CD4-positive, alpha-beta memory T cell (primary cell): ENCODE measurements at regions not wholly inside any gene's neighbourhood (a gene's known extent, or its start where the extent isn't known, plus 50 kb on each side); places are given as distances from the start of the nearest gene placed in this dataset.
"Not testable (repeated sequence)": the region's sequence is repeated elsewhere in the genome, so short reads cannot be mapped to it uniquely, and the experiment has no call there.

Source experiments
- CTCF ChIA-PET: fragments of 350-600 bp; sonication (Branson Sonifier 250); formaldehyde crosslinking; loops from one replicate; lab custom pipeline; 2021; ENCODE audit warnings: inconsistent platforms; ENCODE audit not compliant: partially characterized antibody; lab: Charles Lee
- POLR2A ChIA-PET: fragments of 350-600 bp; sonication (Branson Sonifier 250); formaldehyde crosslinking; loops from one replicate; lab custom pipeline; 2021; ENCODE audit not compliant: partially characterized antibody; lab: Charles Lee
- DNase-seq, 5 donors: peaks; one replicate each; pipeline versions ENCODE4 v3.0.0 to v3.0.0-alpha.2; 2020 to 2022; ENCODE audit warnings: mixed read lengths in 1 of 5
- H3K27ac ChIP-seq: one replicate; pipeline ENCODE4 v1.7.0; 2013; ENCODE audit warnings: low read depth, low read length
- H3K27me3 ChIP-seq: 2 replicates; pipeline ENCODE4 v1.7.0; 2013; ENCODE audit warnings: mild to moderate bottlenecking, low read length, moderate library complexity; ENCODE audit not compliant: insufficient read depth
- H3K36me3 ChIP-seq: 2 replicates; pipeline ENCODE4 v1.7.0; 2013; ENCODE audit warnings: mild to moderate bottlenecking, low read length, moderate library complexity; ENCODE audit not compliant: insufficient read depth
- H3K4me1 ChIP-seq: 2 replicates; pipeline ENCODE4 v1.7.0; 2013; ENCODE audit warnings: mild to moderate bottlenecking, low read length, moderate library complexity; ENCODE audit not compliant: insufficient read depth
- H3K4me3 ChIP-seq, 2 donors: one replicate each; pipeline ENCODE4 v1.7.0; 2013; ENCODE audit warnings: low read length in 2 of 2, mild to moderate bottlenecking in 1 of 2
- H3K9me3 ChIP-seq, 2 donors: one replicate each; pipeline ENCODE4 v1.7.0; 2013; ENCODE audit warnings: low read length in 2 of 2, control low read depth in 1 of 2; ENCODE audit not compliant: control insufficient read depth in 1 of 2
- H3K27ac Mint-ChIP-seq, 7 donors: one replicate each; pipeline ENCODE4 v1.8.0; 2020 to 2021; ENCODE audit warnings: mixed read lengths in 7 of 7, mild to moderate bottlenecking in 6 of 7, inconsistent platforms in 3 of 7, moderate library complexity in 3 of 7
- H3K27me3 Mint-ChIP-seq, 2 donors: one replicate each; pipeline ENCODE4 v1.8.0; 2020 to 2021; ENCODE audit warnings: mixed read lengths in 2 of 2
- H3K36me3 Mint-ChIP-seq, 2 donors: one replicate each; pipeline ENCODE4 v1.8.0; 2020 to 2021; ENCODE audit warnings: mixed read lengths in 2 of 2, inconsistent platforms in 1 of 2, mild to moderate bottlenecking in 1 of 2
- H3K4me1 Mint-ChIP-seq, 4 donors: one replicate each; pipeline ENCODE4 v1.8.0; 2020 to 2021; ENCODE audit warnings: mixed read lengths in 4 of 4, mild to moderate bottlenecking in 1 of 4
- H3K4me3 Mint-ChIP-seq, 8 donors: one replicate each; pipeline ENCODE4 v1.8.0; 2020 to 2021; ENCODE audit warnings: mixed read lengths in 8 of 8, mild to moderate bottlenecking in 7 of 8, moderate library complexity in 6 of 8, inconsistent platforms in 3 of 8
- H3K9me3 Mint-ChIP-seq, 8 donors: one replicate each; pipeline ENCODE4 v1.8.0; 2020 to 2021; ENCODE audit warnings: mixed read lengths in 8 of 8, mild to moderate bottlenecking in 5 of 8, inconsistent platforms in 3 of 8, moderate library complexity in 1 of 8
- intact Hi-C: fragments of 100-400 bp; cut with micrococcal nuclease; formaldehyde crosslinking; loops from one replicate; pipeline ENCODE4 v1.15.1; 2023

DNA sequence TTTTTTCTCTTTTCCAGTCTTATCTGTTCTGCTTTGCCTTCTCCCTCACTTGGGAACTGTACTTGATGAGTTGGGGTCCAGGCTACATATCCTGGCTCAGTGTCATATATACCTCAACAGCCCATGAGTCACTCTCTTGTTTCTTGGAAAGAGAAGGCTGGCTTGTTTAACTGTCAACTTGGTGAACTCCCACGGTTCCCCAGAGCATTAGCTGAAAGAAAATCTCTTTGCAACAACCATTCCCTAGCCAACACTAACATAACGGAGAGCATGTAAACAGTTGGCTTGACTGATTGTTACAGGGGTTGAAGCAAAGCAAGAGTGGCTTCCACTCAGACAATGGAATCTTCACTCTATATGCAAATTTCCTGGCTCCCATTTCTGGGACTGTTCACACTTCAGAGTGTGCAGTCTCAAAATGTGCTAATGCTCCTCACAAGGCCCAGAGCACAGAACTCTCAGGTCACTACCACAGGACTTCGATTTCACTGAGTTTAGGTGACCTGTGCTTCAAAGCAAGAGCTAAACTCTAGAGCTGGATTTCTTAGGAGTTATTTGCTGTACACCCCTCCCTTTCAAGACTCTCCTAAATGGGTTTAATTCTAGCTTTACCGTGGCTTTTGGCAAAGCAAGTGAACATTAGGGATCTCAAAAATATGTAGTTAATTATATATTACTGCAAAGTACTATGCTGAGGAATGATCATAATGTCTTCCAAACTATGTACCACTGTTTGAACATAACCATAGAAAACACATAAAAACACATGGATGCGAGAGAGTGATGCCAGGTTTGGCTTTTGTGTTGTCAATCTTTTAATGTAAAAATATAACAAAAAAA is 609.8 kb downstream of the RFPL4B start:
- Mint-ChIP-seq H3K4me1 (no peaks in the 10 kb centered on the region), H3K27ac (no peak overlapping the region), H3K4me3 (no peak overlapping the region), H3K27me3 (no peaks in the 10 kb centered on the region), H3K9me3 (peaks cover 3 to 26% (median 7%) of the 10 kb centered on the region in 8 donors), H3K36me3 (no peaks in the 10 kb centered on the region)
- CTCF ChIA-PET: no interaction called here
- H3K36me3 ChIP-seq: no peaks in the 10 kb centered on the region
- no peak overlapping the region for H3K27ac ChIP-seq
- intact Hi-C loops: no loop called here
- no peak for DNase-seq
- no peaks in the 10 kb centered on the region for H3K9me3 ChIP-seq
- H3K4me3 ChIP-seq: no peak overlapping the region
- H3K4me1 ChIP-seq: no peaks in the 10 kb centered on the region
- POLR2A ChIA-PET: no interaction called here
- H3K27me3 ChIP-seq: no peaks in the 10 kb centered on the region

DNA sequence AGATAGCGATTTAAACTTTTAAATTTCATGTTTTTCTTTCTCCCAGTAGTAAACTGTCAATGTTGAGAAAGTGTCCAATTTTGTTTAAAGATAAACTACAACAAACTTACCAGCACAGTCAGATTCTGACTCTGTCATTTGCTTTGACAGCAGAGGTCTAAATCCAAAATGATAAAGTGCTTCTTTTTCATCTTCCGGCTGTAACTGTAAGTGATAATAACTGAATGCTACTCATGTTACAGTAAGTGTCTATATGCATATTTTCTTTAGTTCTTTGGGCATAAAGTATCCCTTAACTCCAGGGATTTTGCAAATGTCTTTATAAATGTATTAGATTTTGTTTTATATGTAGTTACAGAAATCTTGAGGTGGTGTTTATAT is 610.4 kb downstream of the RFPL4B start:
- H3K27me3 ChIP-seq: no peaks in the 10 kb centered on the region
- H3K36me3 ChIP-seq: no peaks in the 10 kb centered on the region
- H3K4me1 ChIP-seq: no peaks in the 10 kb centered on the region
- no peak overlapping the region for H3K4me3 ChIP-seq
- Mint-ChIP-seq H3K36me3 (no peaks in the 10 kb centered on the region), H3K9me3 (peaks cover 3 to 26% (median 7%) of the 10 kb centered on the region in 8 donors), H3K4me3 (no peak overlapping the region), H3K27ac (no peak overlapping the region), H3K27me3 (no peaks in the 10 kb centered on the region), H3K4me1 (no peaks in the 10 kb centered on the region)
- DNase-seq: no peak
- no peaks in the 10 kb centered on the region for H3K9me3 ChIP-seq
- ChIA-PET POLR2A (no interaction called here), CTCF (no interaction called here)
- intact Hi-C loops: no loop called here
- no peak overlapping the region for H3K27ac ChIP-seq

DNA sequence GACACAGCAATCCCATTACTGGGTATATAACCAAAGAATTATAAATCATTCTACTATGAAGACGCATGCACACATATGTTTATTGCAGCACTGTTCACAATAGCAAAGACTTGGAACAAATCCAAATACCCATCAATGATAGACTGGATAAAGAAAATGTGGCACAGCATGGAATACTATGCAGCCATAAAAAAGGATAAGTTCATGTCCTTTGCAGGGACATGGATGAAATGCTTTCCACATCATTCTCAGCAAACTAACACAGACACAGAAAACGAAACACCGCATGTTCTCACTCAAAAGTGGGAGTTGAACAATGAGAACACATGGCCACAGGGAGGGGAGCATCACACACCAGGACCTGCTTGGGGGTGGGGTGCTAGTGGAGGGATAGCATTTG is 613.0 kb downstream of the RFPL4B start:
- POLR2A ChIA-PET, DNase-seq, H3K9me3 ChIP-seq, H3K4me3 ChIP-seq, H3K4me3 Mint-ChIP-seq, H3K4me1 Mint-ChIP-seq, H3K27me3 ChIP-seq, H3K27ac Mint-ChIP-seq, H3K27me3 Mint-ChIP-seq, intact Hi-C loops, H3K36me3 Mint-ChIP-seq, H3K36me3 ChIP-seq, H3K27ac ChIP-seq, CTCF ChIA-PET, H3K4me1 ChIP-seq: not testable (repeated sequence)
- peaks cover 0 to 20% (median 8%) of the 10 kb centered on the region in 8 donors for H3K9me3 Mint-ChIP-seq

DNA sequence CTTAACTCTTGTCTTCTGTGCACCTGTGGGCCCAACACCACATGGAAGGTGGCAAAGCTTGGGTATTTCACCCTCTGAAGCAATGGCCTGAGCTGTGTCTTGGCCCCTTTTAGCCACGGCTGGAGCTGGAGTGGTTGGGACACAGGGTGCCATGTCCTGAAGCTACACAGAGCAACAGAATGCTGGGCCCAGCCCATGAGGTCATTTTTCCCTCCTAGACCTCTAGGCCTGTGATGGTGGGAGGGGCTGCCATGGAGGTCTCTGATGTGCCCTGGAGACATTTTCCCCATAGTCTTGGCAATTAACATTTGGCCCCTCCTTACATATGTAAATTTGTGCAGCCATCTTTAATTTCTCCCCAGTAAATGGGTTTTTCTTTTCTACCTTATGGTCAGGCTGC is 620.8 kb downstream of the RFPL4B start:
- Mint-ChIP-seq H3K4me1 (no peaks in the 10 kb centered on the region), H3K27ac (no peak overlapping the region), H3K27me3 (no peaks in the 10 kb centered on the region), H3K4me3 (no peak overlapping the region), H3K36me3 (no peaks in the 10 kb centered on the region), H3K9me3 (peaks cover 2 to 21% (median 9%) of the 10 kb centered on the region in 8 donors)
- intact Hi-C loops: no loop called here
- no peak overlapping the region for H3K27ac ChIP-seq
- no peaks in the 10 kb centered on the region for H3K9me3 ChIP-seq
- no peak overlapping the region for H3K4me3 ChIP-seq
- ChIA-PET CTCF (no interaction called here), POLR2A (no interaction called here)
- no peaks in the 10 kb centered on the region for H3K27me3 ChIP-seq
- no peaks in the 10 kb centered on the region for H3K4me1 ChIP-seq
- H3K36me3 ChIP-seq: no peaks in the 10 kb centered on the region
- no peak for DNase-seq

DNA sequence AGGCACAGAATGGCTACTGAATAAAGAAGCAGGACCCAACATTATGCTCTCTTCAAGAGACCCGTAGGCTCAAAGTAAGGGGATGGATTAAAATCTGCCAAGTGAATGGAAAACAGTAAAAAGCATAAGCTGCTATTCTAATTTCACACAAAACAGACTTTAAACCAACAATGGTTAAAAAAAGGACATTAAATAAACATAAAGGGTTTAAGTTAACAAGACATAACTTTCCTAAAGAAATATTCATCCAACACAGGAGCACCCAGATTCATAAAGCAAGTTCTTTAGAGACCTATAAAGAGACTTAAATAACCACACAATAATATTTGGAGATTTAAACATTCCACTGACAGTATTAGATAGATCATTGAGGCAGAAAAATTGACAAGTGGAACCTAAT is 624.5 kb downstream of the RFPL4B start:
- ChIA-PET POLR2A (no interaction called here), CTCF (no interaction called here)
- H3K4me3 ChIP-seq: no peak overlapping the region

DNA sequence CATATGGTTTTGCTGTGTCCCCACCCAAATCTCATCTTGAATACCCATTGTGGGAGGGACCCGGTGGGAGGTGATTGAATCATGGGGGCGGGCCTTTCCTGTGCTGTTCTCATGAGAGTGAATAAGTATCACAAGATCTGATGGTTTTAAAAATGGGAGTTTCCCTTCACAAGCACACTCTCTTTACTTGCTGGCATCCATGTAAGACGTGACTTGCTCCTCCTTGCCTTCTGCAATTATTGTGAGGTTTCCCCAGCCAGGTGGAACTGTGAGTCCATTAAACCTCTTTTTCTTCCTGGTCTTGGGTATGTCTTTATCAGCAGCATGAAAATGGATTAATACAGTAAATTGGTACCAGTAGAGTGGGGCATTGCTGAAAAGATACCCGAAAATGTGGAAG is 627.8 kb downstream of the RFPL4B start:
- H3K27me3 Mint-ChIP-seq, POLR2A ChIA-PET, H3K9me3 ChIP-seq, DNase-seq, H3K27me3 ChIP-seq, H3K27ac ChIP-seq, intact Hi-C loops, H3K4me1 Mint-ChIP-seq, H3K27ac Mint-ChIP-seq, H3K36me3 Mint-ChIP-seq, CTCF ChIA-PET, H3K4me3 ChIP-seq, H3K4me1 ChIP-seq, H3K36me3 ChIP-seq, H3K4me3 Mint-ChIP-seq: not testable (repeated sequence)
- H3K9me3 Mint-ChIP-seq: peaks cover 0 to 18% (median 4%) of the 10 kb centered on the region in 8 donors

More for the DNA sequence above, 624.5 kb downstream of the RFPL4B start:
- peaks cover 2 to 32% (median 8%) of the 10 kb centered on the region in 8 donors for H3K9me3 Mint-ChIP-seq
- no peaks in the 10 kb centered on the region for H3K4me1 ChIP-seq
- no peaks in the 10 kb centered on the region for H3K27me3 Mint-ChIP-seq
- no peaks in the 10 kb centered on the region for H3K27me3 ChIP-seq
- DNase-seq: no peak
- H3K27ac ChIP-seq: no peak overlapping the region
- no peaks in the 10 kb centered on the region for H3K36me3 ChIP-seq
- H3K4me1 Mint-ChIP-seq: no peaks in the 10 kb centered on the region
- no peaks in the 10 kb centered on the region for H3K36me3 Mint-ChIP-seq
- H3K9me3 ChIP-seq: no peaks in the 10 kb centered on the region
- intact Hi-C loops: no loop called here
- no peak overlapping the region for H3K4me3 Mint-ChIP-seq
- no peak overlapping the region for H3K27ac Mint-ChIP-seq

DNA sequence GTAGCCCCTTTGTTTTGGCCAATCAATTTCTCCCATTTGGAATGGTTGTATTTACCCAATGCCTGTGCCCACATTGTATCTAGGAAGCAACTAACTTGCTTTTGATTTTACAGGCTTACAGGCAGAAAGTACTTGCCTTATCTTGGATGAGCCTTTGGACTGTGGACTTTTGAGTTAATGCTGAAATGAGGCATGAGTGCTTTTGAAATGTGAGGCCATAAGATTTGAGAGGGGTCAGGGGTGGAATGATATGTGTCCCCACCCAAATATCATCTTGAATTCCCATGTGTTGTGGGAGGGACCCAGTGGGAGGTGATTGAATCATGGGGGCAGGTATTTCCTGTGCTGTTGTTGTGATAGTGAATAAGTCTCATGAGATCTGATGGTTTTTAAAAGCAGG is 629.4 kb downstream of the RFPL4B start:
- CTCF ChIA-PET, intact Hi-C loops, POLR2A ChIA-PET, H3K4me3 Mint-ChIP-seq, H3K4me1 ChIP-seq, H3K9me3 ChIP-seq, H3K27me3 Mint-ChIP-seq, H3K4me1 Mint-ChIP-seq, DNase-seq, H3K4me3 ChIP-seq, H3K27me3 ChIP-seq, H3K36me3 Mint-ChIP-seq, H3K27ac ChIP-seq, H3K27ac Mint-ChIP-seq, H3K36me3 ChIP-seq: not testable (repeated sequence)
- H3K9me3 Mint-ChIP-seq: peaks cover 0 to 15% (median 4%) of the 10 kb centered on the region in 8 donors
